ENCODE measurements at regions not wholly inside any gene's neighbourhood (a gene's known extent, or its start where the extent isn't known, plus 50 kb on each side); places are given as distances from the start of the nearest gene placed in this dataset.

DNA sequence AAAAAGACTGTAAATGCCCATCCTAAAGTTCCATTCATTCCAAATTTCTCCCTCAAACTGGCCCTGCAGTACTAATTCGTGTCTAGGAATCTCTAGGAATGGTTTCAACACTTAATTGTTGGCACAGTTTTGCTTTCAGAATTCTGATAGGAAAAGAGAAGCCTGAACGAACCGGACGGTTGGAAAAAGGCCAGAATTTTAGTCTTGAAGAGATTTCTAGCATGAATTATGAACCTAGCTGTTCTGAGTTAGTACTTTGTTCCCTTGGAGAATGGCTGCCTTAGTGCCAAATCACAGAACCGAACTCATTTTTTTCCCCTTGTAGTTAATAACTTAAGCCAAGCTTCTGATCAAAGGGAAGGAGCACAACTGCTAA is 262.6 kb downstream of the ADAMTS20 start:
- 53% methylated on average over 5 of the region's 5 CpGs for WGBS
- Histone ChIP-seq H3K4me3 (ENCODE audit: low read depth in 1 of 3, low read length in 3 of 3) (no peak overlapping the region), H3K36me3 (ENCODE audit: control insufficient read depth in 4 of 4, insufficient read depth in 3 of 4, low read depth in 1 of 4, low read length in 3 of 4) (no peaks in the 10 kb centered on the region), H3K9me3 (ENCODE audit: control insufficient read depth in 4 of 4, low read length in 3 of 4) (no peaks in the 10 kb centered on the region), H3K9ac (ENCODE audit: low read depth in 1 of 2, low read length in 2 of 2) (no peak overlapping the region), H3K4me1 (ENCODE audit: control insufficient read depth in 4 of 4, insufficient read depth in 4 of 4, low read length in 3 of 4) (no peaks in the 10 kb centered on the region), H3K27me3 (ENCODE audit: control insufficient read depth in 4 of 4, insufficient read depth in 4 of 4, low read length in 3 of 4) (peaks cover 0 to 2% (median 0%) of the 10 kb centered on the region in 4 donors), H3K27ac (ENCODE audit: low read depth in 1 of 2, low read length in 2 of 2) (no peak overlapping the region)
- no peak for DNase-seq (ENCODE audit: low spot score)
- no peak for TF ChIP-seq EGR1 (IDR thresholded peaks at IDR 0.05; ENCODE audit: low read depth in 2 of 2)
- TF ChIP-seq NR2F2 (IDR thresholded peaks at IDR 0.05) = no peak
- TF ChIP-seq, protein P1, sequence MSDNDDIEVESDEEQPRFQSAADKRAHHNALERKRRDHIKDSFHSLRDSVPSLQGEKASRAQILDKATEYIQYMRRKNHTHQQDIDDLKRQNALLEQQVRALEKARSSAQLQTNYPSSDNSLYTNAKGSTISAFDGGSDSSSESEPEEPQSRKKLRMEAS (IDR thresholded peaks at IDR 0.05) = no peak
- TF ChIP-seq, protein P2, sequence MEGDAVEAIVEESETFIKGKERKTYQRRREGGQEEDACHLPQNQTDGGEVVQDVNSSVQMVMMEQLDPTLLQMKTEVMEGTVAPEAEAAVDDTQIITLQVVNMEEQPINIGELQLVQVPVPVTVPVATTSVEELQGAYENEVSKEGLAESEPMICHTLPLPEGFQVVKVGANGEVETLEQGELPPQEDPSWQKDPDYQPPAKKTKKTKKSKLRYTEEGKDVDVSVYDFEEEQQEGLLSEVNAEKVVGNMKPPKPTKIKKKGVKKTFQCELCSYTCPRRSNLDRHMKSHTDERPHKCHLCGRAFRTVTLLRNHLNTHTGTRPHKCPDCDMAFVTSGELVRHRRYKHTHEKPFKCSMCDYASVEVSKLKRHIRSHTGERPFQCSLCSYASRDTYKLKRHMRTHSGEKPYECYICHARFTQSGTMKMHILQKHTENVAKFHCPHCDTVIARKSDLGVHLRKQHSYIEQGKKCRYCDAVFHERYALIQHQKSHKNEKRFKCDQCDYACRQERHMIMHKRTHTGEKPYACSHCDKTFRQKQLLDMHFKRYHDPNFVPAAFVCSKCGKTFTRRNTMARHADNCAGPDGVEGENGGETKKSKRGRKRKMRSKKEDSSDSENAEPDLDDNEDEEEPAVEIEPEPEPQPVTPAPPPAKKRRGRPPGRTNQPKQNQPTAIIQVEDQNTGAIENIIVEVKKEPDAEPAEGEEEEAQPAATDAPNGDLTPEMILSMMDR (IDR thresholded peaks at IDR 0.05; ENCODE audit: low read depth, low read length, missing input control) = no peak
- TF ChIP-seq RXRA (IDR thresholded peaks at IDR 0.05) = no peak
- TF ChIP-seq HNF4G (IDR thresholded peaks at IDR 0.05) = no peak
- no peak for TF ChIP-seq YY1 (IDR thresholded peaks at IDR 0.05)
- TF ChIP-seq FOXA2 (IDR thresholded peaks at IDR 0.05) = no peak

DNA sequence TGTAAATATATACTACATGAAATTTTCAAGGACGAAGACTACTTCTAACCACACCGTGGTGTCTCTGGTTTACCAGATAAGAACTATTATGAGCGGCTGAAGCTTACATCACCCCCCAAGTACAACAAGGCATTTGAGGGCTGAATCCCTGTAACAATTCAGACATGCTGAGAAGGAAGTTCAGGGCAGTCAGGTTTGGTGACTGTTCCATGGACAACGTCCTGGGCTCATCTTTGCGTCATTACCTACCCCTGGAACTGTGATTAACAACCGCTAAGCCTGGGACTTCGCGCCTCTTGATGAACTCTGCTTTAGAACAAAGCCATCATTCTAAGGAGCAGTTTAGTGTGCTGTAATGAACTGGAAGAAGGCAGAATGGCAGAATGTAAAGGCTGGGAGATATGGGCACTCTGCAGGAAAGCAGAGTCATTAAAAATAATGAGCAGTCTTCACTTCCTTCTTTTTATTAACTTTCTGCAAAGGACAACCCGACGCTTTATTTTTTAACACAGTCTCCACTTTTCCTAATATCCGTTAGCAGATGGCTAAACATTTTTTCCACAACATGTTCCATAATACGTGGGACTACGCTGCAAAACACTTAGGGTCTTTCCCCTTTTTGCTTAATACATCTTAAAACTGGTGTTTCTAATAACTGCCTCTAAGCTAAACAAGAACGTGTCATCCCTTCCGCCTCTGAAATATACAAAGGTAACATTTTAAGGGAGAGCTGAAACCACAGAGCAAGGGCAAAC is 263.2 kb downstream of the ADAMTS20 start:
- no peak overlapping the region for H3K9ac ChIP-seq (ENCODE audit: low read depth in 1 of 2, low read length in 2 of 2)
- no peak overlapping the region for H3K27ac ChIP-seq (ENCODE audit: low read depth in 1 of 2, low read length in 2 of 2)
- no peak overlapping the region for H3K4me3 ChIP-seq (ENCODE audit: low read depth in 1 of 3, low read length in 3 of 3)
- no peaks in the 10 kb centered on the region for H3K9me3 ChIP-seq (ENCODE audit: control insufficient read depth in 4 of 4, low read length in 3 of 4)
- no peaks in the 10 kb centered on the region for H3K4me1 ChIP-seq (ENCODE audit: control insufficient read depth in 4 of 4, insufficient read depth in 4 of 4, low read length in 3 of 4)
- WGBS = 73% methylated on average over 15 of the region's 15 CpGs
- H3K36me3 ChIP-seq (ENCODE audit: control insufficient read depth in 4 of 4, insufficient read depth in 3 of 4, low read depth in 1 of 4, low read length in 3 of 4) = no peaks in the 10 kb centered on the region
- H3K27me3 ChIP-seq (ENCODE audit: control insufficient read depth in 4 of 4, insufficient read depth in 4 of 4, low read length in 3 of 4) = peaks cover 0 to 2% (median 0%) of the 10 kb centered on the region in 4 donors
- TF ChIP-seq, protein P1 (IDR thresholded peaks at IDR 0.05) = no peak
- TF ChIP-seq FOXA1 (IDR thresholded peaks at IDR 0.05) (no peak), SP1 (IDR thresholded peaks at IDR 0.05) (no peak), GABPA (IDR thresholded peaks at IDR 0.05 in 1 of 2, conservative IDR thresholded peaks at IDR 0.05 in 1 of 2) (no peak), YY1 (IDR thresholded peaks at IDR 0.05) (no peak), FOXA2 (IDR thresholded peaks at IDR 0.05) (no peak), HNF4A (conservative IDR thresholded peaks at IDR 0.05) (no peak), EGR1 (IDR thresholded peaks at IDR 0.05; ENCODE audit: low read depth in 2 of 2) (no peak), RXRA (IDR thresholded peaks at IDR 0.05) (no peak), JUND (IDR thresholded peaks at IDR 0.05) (no peak), NR2F2 (IDR thresholded peaks at IDR 0.05) (no peak), HNF4G (IDR thresholded peaks at IDR 0.05) (no peak), RAD21 (IDR thresholded peaks at IDR 0.05) (no peak), TAF1 (conservative IDR thresholded peaks at IDR 0.05) (no peak)
- TF ChIP-seq, protein P3, sequence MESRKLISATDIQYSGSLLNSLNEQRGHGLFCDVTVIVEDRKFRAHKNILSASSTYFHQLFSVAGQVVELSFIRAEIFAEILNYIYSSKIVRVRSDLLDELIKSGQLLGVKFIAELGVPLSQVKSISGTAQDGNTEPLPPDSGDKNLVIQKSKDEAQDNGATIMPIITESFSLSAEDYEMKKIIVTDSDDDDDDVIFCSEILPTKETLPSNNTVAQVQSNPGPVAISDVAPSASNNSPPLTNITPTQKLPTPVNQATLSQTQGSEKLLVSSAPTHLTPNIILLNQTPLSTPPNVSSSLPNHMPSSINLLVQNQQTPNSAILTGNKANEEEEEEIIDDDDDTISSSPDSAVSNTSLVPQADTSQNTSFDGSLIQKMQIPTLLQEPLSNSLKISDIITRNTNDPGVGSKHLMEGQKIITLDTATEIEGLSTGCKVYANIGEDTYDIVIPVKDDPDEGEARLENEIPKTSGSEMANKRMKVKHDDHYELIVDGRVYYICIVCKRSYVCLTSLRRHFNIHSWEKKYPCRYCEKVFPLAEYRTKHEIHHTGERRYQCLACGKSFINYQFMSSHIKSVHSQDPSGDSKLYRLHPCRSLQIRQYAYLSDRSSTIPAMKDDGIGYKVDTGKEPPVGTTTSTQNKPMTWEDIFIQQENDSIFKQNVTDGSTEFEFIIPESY (IDR thresholded peaks at IDR 0.05) = no peak
- TF ChIP-seq, protein P2 (IDR thresholded peaks at IDR 0.05; ENCODE audit: low read depth, low read length, missing input control) = no peak
- TF ChIP-seq, protein P4, sequence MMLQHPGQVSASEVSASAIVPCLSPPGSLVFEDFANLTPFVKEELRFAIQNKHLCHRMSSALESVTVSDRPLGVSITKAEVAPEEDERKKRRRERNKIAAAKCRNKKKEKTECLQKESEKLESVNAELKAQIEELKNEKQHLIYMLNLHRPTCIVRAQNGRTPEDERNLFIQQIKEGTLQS (IDR thresholded peaks at IDR 0.05) = no peak
- TF ChIP-seq, protein P5, sequence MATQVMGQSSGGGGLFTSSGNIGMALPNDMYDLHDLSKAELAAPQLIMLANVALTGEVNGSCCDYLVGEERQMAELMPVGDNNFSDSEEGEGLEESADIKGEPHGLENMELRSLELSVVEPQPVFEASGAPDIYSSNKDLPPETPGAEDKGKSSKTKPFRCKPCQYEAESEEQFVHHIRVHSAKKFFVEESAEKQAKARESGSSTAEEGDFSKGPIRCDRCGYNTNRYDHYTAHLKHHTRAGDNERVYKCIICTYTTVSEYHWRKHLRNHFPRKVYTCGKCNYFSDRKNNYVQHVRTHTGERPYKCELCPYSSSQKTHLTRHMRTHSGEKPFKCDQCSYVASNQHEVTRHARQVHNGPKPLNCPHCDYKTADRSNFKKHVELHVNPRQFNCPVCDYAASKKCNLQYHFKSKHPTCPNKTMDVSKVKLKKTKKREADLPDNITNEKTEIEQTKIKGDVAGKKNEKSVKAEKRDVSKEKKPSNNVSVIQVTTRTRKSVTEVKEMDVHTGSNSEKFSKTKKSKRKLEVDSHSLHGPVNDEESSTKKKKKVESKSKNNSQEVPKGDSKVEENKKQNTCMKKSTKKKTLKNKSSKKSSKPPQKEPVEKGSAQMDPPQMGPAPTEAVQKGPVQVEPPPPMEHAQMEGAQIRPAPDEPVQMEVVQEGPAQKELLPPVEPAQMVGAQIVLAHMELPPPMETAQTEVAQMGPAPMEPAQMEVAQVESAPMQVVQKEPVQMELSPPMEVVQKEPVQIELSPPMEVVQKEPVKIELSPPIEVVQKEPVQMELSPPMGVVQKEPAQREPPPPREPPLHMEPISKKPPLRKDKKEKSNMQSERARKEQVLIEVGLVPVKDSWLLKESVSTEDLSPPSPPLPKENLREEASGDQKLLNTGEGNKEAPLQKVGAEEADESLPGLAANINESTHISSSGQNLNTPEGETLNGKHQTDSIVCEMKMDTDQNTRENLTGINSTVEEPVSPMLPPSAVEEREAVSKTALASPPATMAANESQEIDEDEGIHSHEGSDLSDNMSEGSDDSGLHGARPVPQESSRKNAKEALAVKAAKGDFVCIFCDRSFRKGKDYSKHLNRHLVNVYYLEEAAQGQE (IDR thresholded peaks at IDR 0.05) = no peak
- no peak for DNase-seq (ENCODE audit: low spot score)

All from liver (tissue), 8 donors.